Ovary (tissue), 7 donors: ENCODE measurements at regions not wholly inside any gene's neighbourhood (a gene's known extent, or its start where the extent isn't known, plus 50 kb on each side); places are given as distances from the start of the nearest gene placed in this dataset.

Experiments used
- DNase-seq, 5 donors: peaks; one replicate each; pipeline ENCODE4 v3.0.0-alpha.2; 2019 to 2020
- H3K27ac ChIP-seq, 2 donors: fragments of 200-600 bp; one replicate each; pipeline versions ENCODE4 v1.5.1 to v1.8.0; 2019 to 2022
- H3K27me3 ChIP-seq: fragments of 200-600 bp; one replicate; pipeline ENCODE4 v1.8.0; 2022
- H3K36me3 ChIP-seq: fragments of 200-600 bp; sonication (generic); one replicate; pipeline ENCODE4 v1.5.1; 2019
- H3K4me1 ChIP-seq: one replicate; pipeline ENCODE4 v1.8.1; 2013; ENCODE audit warnings: mild to moderate bottlenecking, moderate library complexity; ENCODE audit not compliant: insufficient read depth
- H3K4me3 ChIP-seq: fragments of 200-600 bp; sonication (generic); one replicate; pipeline ENCODE4 v1.5.1; 2017
- H3K9me3 ChIP-seq, 2 donors: fragments of 200-600 bp in 1 of 2; sonication (generic) in 1 of 2; one replicate each; pipeline versions ENCODE4 v1.5.1 to v1.8.1; 2013 to 2019; ENCODE audit warnings: mild to moderate bottlenecking in 1 of 2, moderate library complexity in 1 of 2
- EP300 ChIP-seq: sonication (generic); formaldehyde crosslinking; IDR thresholded peaks from one replicate; pipeline ENCODE4 v1.6.1; 2017; ENCODE audit warnings: antibody characterized with exemption
- POLR2A ChIP-seq: fragments of 450-650 bp; IDR thresholded peaks from one replicate; pipeline ENCODE4 v1.6.1; 2017; ENCODE audit warnings: antibody characterized with exemption, mild to moderate bottlenecking, moderate library complexity
- WGBS, 3 donors: extraction: QIAGEN DNeasy Blood & Tissue Kit in 1 of 3; methylation state at CpG; one replicate each; pipeline versions ENCODE4 v1.1.5 to v1.1.7; 2013 to 2017; 5-methylcytosine and 5-hydroxymethylcytosine counted together
- intact Hi-C, 4 donors: fragments of 100-400 bp; cut with DNase I; formaldehyde crosslinking; loops; one replicate each; pipeline versions ENCODE4 v1.11.0 to v1.15.1; 2022 to 2023
- TF ChIP-seq, protein P1 (sequence below), 3 donors: fragments of 450-650 bp in 2 of 3; fragments of 200-600 bp in 1 of 3; IDR thresholded peaks; one replicate each; pipeline versions ENCODE4 v1.5.1 to v1.8.0; 2016 to 2022; ENCODE audit warnings: antibody characterized with exemption in 3 of 3, mild to moderate bottlenecking in 1 of 3
- donor health status: DM: no; HTN: no; CAD: no; lungs with moderate emphysema.
- donor health status: DM: no; HTN: no; CAD: no.
- donor health status: Bipolar disorder and iron deficiency.
- donor health status: DM: no; HTN: no; CAD: no.
- donor health status: DM: yes; HTN: yes; CAD: no.

DNA sequence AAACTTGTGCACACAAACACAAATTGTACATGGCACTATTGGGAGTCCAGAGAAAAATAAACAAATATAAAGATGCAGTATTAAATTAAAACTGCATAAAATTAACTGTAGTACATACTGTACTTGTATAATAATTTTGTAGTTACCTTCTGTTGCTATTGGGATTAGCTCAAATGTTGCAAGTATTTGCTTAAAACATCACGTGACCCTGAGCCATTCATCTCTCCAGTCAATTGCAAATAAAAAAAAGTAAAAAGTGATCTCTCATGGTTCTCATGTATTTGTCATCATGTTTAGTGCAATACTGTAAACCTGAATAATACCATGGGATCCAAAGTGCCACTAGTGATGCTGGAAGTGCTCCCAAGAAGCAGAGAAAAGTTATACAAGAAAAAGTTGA lies 88.1 kb upstream of the NAV3 start:
- intact Hi-C loops: no loop called here
- DNase-seq: no peak

DNA sequence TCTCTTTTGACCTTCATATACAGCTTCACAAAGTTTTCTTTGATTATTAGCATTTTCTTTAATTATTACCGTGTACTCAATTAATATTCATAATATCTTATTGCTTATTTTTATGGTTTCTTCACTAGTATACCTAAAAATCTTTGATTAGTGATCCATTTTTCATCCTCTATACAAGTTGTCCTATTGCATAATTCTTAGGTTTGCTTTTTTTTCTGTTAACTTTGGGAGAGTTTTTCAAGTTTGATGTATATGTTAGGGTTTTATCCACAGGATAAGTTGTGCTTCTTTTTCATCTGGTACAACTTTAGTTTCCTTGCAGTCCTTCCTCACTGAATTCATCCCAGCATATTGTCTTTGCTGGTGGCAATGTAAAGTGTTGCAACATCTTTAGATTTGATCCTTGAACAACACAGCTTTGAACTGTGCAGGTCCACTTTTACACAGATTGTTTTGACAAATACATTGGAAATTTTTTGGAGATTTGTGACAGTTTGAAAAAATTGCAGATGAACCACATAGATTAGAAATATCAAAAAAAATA lies 88.6 kb upstream of the NAV3 start:
- H3K4me3 ChIP-seq: no peak overlapping the region
- 94 to 99% (median 96%) methylated on average over 1 of the region's 1 CpG for WGBS, 3 donors
- no peaks in the 10 kb centered on the region for H3K36me3 ChIP-seq
- no peak for TF ChIP-seq POLR2A
- TF ChIP-seq, protein P1, sequence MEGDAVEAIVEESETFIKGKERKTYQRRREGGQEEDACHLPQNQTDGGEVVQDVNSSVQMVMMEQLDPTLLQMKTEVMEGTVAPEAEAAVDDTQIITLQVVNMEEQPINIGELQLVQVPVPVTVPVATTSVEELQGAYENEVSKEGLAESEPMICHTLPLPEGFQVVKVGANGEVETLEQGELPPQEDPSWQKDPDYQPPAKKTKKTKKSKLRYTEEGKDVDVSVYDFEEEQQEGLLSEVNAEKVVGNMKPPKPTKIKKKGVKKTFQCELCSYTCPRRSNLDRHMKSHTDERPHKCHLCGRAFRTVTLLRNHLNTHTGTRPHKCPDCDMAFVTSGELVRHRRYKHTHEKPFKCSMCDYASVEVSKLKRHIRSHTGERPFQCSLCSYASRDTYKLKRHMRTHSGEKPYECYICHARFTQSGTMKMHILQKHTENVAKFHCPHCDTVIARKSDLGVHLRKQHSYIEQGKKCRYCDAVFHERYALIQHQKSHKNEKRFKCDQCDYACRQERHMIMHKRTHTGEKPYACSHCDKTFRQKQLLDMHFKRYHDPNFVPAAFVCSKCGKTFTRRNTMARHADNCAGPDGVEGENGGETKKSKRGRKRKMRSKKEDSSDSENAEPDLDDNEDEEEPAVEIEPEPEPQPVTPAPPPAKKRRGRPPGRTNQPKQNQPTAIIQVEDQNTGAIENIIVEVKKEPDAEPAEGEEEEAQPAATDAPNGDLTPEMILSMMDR (IDR thresholded peaks at IDR 0.05): no peak
- no peak for TF ChIP-seq EP300
- H3K27ac ChIP-seq: no peak overlapping the region
- H3K27me3 ChIP-seq: no peaks in the 10 kb centered on the region
- no peaks in the 10 kb centered on the region for H3K4me1 ChIP-seq
- H3K9me3 ChIP-seq: no peaks in the 10 kb centered on the region
- intact Hi-C loops: no loop called here
- no peak for DNase-seq

More for the DNA sequence above, 88.1 kb upstream of the NAV3 start:
- H3K27me3 ChIP-seq: no peaks in the 10 kb centered on the region
- H3K36me3 ChIP-seq: no peaks in the 10 kb centered on the region
- 77 to 86% (median 80%) methylated on average over 1 of the region's 1 CpG for WGBS, 3 donors
- no peak overlapping the region for H3K4me3 ChIP-seq
- no peaks in the 10 kb centered on the region for H3K9me3 ChIP-seq
- no peak overlapping the region for H3K27ac ChIP-seq
- TF ChIP-seq POLR2A: no peak
- no peak for TF ChIP-seq EP300
- TF ChIP-seq, protein P1 (IDR thresholded peaks at IDR 0.05): no peak
- no peaks in the 10 kb centered on the region for H3K4me1 ChIP-seq

DNA sequence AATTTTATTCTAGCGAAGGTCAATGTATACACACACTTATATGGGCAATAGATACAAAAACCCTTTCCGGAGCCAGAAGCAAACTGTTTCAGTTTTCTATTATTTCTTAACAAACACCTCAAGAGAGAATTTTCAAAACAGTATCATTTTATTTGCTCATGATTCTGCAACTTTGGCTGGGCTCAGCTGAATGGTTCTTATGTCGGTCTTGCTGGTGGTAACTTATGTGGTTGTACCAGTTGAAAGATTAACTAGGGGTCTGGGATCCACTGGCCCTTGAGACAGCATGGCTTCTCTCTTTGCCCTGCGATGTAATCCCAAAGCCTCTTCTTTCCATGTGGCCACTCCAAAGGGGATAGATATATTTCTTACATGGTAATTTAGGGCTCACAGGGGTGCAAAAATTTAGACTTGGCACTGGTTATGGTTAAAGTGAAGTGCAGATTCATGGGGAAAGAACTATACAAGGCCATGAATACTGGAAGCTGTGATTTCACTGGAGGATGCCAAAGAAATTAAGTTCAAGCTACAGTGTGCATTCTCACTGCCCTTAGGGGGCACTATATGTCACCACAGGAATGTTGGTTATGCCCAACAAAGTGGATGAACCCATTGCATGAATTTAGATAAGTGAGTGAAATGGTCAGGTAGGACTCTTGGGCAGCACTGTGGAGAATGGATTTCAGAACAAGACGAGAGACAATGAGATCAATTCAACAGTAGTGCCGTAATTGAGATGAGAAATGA lies 94.3 kb upstream of the NAV3 start:
- intact Hi-C loops: no loop called here
- Histone ChIP-seq H3K4me1 (no peaks in the 10 kb centered on the region), H3K27me3 (no peaks in the 10 kb centered on the region), H3K36me3 (no peaks in the 10 kb centered on the region), H3K9me3 (no peaks in the 10 kb centered on the region), H3K27ac (no peak overlapping the region), H3K4me3 (no peak overlapping the region)
- WGBS, 3 donors: 96 to 98% (median 98%) methylated on average over 6 of the region's 6 CpGs
- no peak for DNase-seq
- TF ChIP-seq POLR2A (no peak), EP300 (no peak)
- TF ChIP-seq, protein P1 (IDR thresholded peaks at IDR 0.05): no peak

DNA sequence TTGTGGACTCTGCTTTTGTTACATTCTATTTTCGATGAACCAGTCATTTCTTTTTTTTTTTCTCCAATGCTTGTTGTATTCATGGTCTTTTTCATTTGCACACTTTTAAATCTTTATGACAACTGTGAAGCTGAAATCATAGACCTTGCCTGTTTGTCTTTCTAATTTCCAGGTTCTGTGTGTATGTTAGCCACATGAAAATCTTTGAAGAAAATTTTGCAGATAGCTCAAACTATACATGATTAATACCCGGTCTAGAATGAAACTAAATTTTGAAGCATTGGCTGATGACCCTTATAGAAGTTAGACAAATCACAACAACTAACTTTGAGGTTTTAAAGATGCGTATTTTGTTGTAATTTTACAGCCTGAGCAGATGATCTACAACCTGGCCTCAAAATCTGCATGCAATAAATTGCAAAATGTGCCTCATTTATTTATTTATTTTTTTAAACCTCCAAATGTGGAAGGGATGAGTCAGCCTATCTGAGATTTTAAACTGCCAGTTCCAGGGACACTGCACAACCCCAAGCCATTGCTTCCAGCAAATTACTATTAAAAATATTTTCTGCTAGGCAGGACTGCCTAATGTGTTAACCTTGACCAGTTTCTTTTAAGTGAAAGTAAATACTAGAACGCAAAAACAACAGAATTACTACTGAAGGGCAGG lies 96.3 kb upstream of the NAV3 start:
- WGBS, 3 donors: 16 to 22% (median 18%) methylated on average over 4 of the region's 4 CpGs

More for the DNA sequence above, 96.3 kb upstream of the NAV3 start:
- H3K36me3 ChIP-seq: no peaks in the 10 kb centered on the region
- no peaks in the 10 kb centered on the region for H3K4me1 ChIP-seq
- peak overlapping the region in 1 of 2 donors; percentile 49 for H3K27ac ChIP-seq
- H3K4me3 ChIP-seq: no peak overlapping the region
- H3K27me3 ChIP-seq: no peaks in the 10 kb centered on the region
- TF ChIP-seq, protein P1 (IDR thresholded peaks at IDR 0.05): no peak
- TF ChIP-seq POLR2A: no peak
- TF ChIP-seq EP300: no peak
- peak in 4 of 5 donors; percentile 12 to 45 (median 28) for DNase-seq
- intact Hi-C loops: no loop called here
- H3K9me3 ChIP-seq: no peaks in the 10 kb centered on the region
